HG03439 (cell line): ENCODE measurements at regions not wholly inside any gene's neighbourhood (a gene's known extent, or its start where the extent isn't known, plus 50 kb on each side); places are given as distances from the start of the nearest gene placed in this dataset.

Experiments
- ATAC-seq: cut with Tn5 transposase; IDR thresholded peaks from one replicate; pipeline ENCODE4 v1.9.1; 2021; ENCODE audit warnings: mild to moderate bottlenecking, moderate library complexity; ENCODE audit not compliant: unreplicated experiment

GRCh38 chr22:47375621-47376321 is 613.3 kb downstream of the TBC1D22A start:
- ATAC-seq, result no peak

DNA sequence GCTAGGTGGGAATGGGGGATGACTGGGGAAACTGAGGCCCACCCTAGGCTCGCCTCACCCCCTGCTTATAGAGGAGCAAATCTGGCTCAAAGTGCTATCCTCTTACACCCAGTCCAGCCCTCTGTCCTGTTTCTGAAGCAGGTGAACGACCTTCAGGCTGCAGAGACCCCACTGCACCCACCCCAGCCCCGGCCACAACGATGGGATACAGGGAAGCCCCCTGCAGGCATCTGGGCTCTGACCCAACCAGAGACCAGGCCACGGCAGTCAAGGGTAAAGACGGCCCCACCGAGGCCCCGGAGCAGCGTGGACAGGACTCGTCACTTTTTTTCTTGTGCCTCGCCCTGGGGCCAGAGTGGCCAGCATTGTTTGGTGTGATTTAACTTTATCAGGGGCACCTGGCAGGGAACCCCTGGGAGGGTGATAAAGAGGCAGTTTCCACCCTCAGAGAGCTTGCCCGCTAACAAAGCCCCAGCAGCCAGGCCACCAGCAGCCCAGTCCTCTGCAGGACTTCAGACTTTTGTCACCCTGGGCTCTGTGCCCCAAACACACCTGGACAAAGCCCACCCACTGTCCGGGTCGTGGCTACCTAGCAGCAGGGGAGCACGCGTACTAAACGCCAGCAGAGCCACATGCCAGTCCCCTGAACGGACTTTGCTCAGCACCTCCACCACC is 612.6 kb downstream of the TBC1D22A start:
- ATAC-seq, result no peak

- ATAC-seq, result no peak
Observed at GRCh38 chr22:47374273-47374771, 611.9 kb downstream of the TBC1D22A start.

GRCh38 chr22:47373648-47374272 is 611.3 kb downstream of the TBC1D22A start:
- ATAC-seq, result no peak

GRCh38 chr22:47372596-47373385 is 610.3 kb downstream of the TBC1D22A start:
- ATAC-seq, result no peak

DNA sequence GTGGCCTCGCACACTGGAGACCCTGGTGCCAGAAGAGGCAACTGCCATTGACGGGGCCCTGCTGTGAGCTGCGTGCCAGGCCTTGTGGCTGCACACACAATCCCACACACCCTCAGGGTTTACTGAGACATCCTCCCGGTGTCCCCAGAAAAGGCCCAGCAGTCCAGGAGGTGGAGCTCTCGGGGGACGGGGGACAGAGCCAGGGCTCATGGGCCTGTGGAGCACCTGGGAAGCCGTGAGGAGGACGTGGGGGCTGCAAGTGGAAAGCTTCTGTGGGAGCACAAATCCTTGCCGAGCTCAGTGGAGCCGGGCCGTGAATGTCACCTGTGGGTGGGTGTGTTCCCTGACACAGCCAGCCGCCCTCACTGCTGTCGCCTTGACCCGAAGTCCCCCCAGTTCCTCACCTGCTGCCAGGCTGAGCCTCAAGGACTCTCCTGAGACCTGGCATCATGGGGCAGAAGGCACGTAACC is 609.7 kb downstream of the TBC1D22A start:
- no peak for ATAC-seq

- ATAC-seq, result no peak
Observed at GRCh38 chr22:47371263-47372090, 609.0 kb downstream of the TBC1D22A start.

DNA sequence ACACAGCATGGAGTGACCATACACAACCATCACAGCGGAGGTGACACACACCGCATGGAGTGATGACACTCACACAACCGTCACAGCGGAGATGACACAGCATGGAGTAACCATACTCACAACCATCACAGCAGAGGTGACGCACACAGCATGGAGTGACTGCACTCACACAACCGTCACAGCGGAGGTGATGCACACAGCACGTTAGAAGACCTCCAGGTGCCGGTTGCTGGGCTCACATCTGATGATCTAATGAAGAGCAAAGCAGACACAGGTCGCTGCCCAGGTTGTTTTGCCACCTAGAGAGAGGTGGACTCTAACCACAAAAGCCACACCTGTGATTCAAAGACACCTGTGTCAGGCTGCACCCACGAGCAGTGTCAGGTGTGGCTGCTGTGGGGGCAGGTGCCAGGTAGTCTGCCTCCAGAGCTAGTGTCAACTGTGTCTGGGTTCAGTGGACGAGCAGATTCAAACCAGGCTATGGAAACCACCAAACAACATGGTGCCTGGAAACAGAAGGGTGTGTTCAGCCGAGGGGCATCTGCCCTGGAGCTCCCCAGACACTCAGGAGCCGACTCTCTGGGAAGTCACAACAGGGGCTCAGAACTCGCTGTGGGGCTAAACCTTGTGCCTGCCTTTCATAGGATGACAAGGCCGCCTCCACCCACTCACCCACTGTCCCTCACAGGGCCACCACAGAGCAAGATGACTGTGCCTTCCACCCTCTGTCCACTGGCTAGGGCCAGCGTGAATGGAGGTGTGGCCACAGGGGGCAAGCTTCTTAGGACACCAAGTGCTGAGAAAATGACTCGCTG is 608.2 kb downstream of the TBC1D22A start:
- ATAC-seq, result no peak

DNA sequence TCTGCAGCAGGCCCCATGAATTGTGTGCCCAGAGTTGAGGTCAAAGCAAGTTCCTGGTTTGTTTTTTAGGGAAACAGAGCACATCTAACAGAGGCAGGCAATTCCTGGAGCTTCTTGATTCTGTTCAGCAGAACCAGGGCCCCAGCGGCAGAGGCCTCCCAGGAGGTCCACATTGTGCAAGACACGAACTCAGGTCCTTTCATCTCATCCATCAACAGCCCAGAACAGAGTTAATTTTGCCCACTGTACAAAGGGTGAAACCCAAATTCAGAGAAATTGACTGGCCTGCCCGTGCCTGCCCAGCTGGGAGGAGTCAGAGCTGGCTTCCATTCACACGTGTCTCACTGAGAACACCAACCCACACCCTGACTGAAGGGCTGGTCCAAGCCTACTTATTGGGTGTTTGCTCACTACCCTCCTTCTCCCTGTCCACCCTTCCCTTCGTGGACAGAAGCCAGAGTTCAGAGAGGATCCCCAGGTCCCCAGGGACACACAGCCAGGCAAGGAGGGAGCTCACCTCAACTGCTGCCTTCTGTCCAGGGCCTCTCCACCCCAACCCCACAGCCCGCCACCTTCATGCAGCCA is 607.1 kb downstream of the TBC1D22A start:
- ATAC-seq, result no peak

GRCh38 chr22:47369020-47369419 is 606.6 kb downstream of the TBC1D22A start:
- no peak for ATAC-seq

GRCh38 chr22:47367993-47368945 is 605.8 kb downstream of the TBC1D22A start:
- no peak for ATAC-seq

- ATAC-seq, result no peak
Observed at GRCh38 chr22:47367107-47367690, 604.7 kb downstream of the TBC1D22A start.

- ATAC-seq, result no peak
Observed at GRCh38 chr22:47366026-47366767, 603.7 kb downstream of the TBC1D22A start.

DNA sequence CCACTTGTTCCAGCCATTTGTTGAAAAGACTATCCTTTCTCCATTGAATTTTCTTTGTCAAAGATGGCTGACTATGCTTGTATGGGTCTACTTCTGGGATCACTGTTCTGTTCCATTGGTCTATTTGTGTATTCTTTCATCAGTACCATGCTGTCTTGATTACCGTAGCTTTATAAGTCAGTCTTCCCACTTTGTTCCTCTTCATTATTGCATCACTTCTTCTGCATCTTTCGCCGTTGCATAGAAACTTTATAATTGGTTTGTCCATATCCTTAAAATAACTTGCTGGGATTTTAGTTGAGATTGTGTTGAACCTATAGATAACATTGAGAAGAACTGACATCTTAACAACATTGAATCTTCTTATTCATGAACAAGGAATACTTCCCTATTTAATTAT is 598.8 kb downstream of the TBC1D22A start:
- no peak for ATAC-seq

GRCh38 chr22:47357493-47357892 is 595.0 kb downstream of the TBC1D22A start:
- ATAC-seq, result no peak

DNA sequence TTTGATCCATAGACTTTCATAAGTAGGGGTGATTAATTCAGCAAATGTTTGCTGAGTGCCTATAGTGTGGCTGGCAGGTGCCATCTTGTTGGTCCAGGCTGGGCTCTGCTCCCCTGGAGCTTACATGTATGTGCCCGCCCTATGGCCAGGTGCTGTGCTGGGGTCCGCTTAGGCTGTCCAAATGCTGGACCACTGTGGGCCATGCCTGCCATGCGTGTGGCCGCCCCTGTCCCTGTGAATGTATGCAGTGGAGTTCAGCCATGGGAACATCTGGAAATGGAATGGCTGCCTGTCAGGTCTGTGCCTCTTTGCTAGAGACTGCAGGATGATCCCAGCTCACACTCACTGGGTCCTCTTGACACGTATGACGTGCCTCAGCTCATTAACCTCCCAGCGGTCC is 594.6 kb downstream of the TBC1D22A start:
- no peak for ATAC-seq

- ATAC-seq, result no peak
Observed at GRCh38 chr22:47356511-47357011, 594.1 kb downstream of the TBC1D22A start.
